ENCODE measurements at regions not wholly inside any gene's neighbourhood (a gene's known extent, or its start where the extent isn't known, plus 50 kb on each side); places are given as distances from the start of the nearest gene placed in this dataset.

GRCh38 chr15:36136049-36136448 lies 443.4 kb upstream of the CDIN1 start:
- no peaks in the 10 kb centered on the region for H3K9me3 ChIP-seq
- WGBS = 97% methylated on average over 2 of the region's 2 CpGs
- intact Hi-C loops (cut with DNase I) = no loop called here
- no peak for TF ChIP-seq EP300 (IDR thresholded peaks at IDR 0.05)
- no peak for TF ChIP-seq POLR2AphosphoS5 (IDR thresholded peaks at IDR 0.05)
- H3K4me3 ChIP-seq = no peak overlapping the region
- DNase-seq (ENCODE audit: extremely low spot score) = no peak
- no peaks in the 10 kb centered on the region for H3K4me1 ChIP-seq
- H3K27ac ChIP-seq (replicated peaks in 1 of 4) = no peak overlapping the region
- H3K36me3 ChIP-seq = no peaks in the 10 kb centered on the region
- no peaks in the 10 kb centered on the region for H3K27me3 ChIP-seq

- H3K36me3 ChIP-seq = no peaks in the 10 kb centered on the region
- no peak for DNase-seq (ENCODE audit: extremely low spot score)
- intact Hi-C loops (cut with DNase I) = no loop called here
- no peak overlapping the region for H3K4me3 ChIP-seq
- no peak for TF ChIP-seq EP300 (IDR thresholded peaks at IDR 0.05)
- TF ChIP-seq POLR2AphosphoS5 (IDR thresholded peaks at IDR 0.05) = no peak
- TF ChIP-seq CTCF (IDR thresholded peaks at IDR 0.05) = no peak
- no peak for TF ChIP-seq POLR2A (IDR thresholded peaks at IDR 0.05; ENCODE audit: low read depth)
- peaks cover 0 to 9% (median 4%) of the 10 kb centered on the region in 4 donors for H3K9me3 ChIP-seq
- H3K4me1 ChIP-seq = no peaks in the 10 kb centered on the region
- no peak overlapping the region for H3K27ac ChIP-seq (replicated peaks in 1 of 4)
- no peaks in the 10 kb centered on the region for H3K27me3 ChIP-seq
Measured at GRCh38 chr15:36152936-36153335, 426.5 kb upstream of the CDIN1 start.

- no peak for DNase-seq (ENCODE audit: extremely low spot score)
- no peak overlapping the region for H3K27ac ChIP-seq (replicated peaks in 1 of 4)
- H3K9me3 ChIP-seq = no peaks in the 10 kb centered on the region
- H3K4me1 ChIP-seq = no peaks in the 10 kb centered on the region
- no peaks in the 10 kb centered on the region for H3K27me3 ChIP-seq
- no peak for TF ChIP-seq CTCF (IDR thresholded peaks at IDR 0.05)
- peak; percentile 7 to 24 for TF ChIP-seq POLR2AphosphoS5 (IDR thresholded peaks at IDR 0.05)
- WGBS = 82% methylated on average over 1 of the region's 1 CpG
- H3K4me3 ChIP-seq = no peak overlapping the region
- intact Hi-C loops (cut with DNase I) = no loop called here
- H3K36me3 ChIP-seq = no peaks in the 10 kb centered on the region
Measured at GRCh38 chr15:36156879-36157427, 422.5 kb upstream of the CDIN1 start.

GRCh38 chr15:36160351-36160750 lies 419.1 kb upstream of the CDIN1 start:
- Histone ChIP-seq H3K27me3 (no peaks in the 10 kb centered on the region), H3K27ac (replicated peaks in 1 of 4) (no peak overlapping the region), H3K4me3 (no peak overlapping the region), H3K4me1 (no peaks in the 10 kb centered on the region), H3K9me3 (no peaks in the 10 kb centered on the region), H3K36me3 (no peaks in the 10 kb centered on the region)
- DNase-seq (ENCODE audit: extremely low spot score) = no peak
- WGBS = 90% methylated on average over 1 of the region's 1 CpG
- no peak for TF ChIP-seq POLR2AphosphoS5 (IDR thresholded peaks at IDR 0.05)
- TF ChIP-seq CTCF (IDR thresholded peaks at IDR 0.05) = no peak
- TF ChIP-seq EP300 (IDR thresholded peaks at IDR 0.05) = no peak
- no peak for TF ChIP-seq POLR2A (IDR thresholded peaks at IDR 0.05; ENCODE audit: low read depth)
- intact Hi-C loops (cut with DNase I) = no loop called here

GRCh38 chr15:36161108-36161507 lies 418.3 kb upstream of the CDIN1 start:
- TF ChIP-seq CTCF (IDR thresholded peaks at IDR 0.05) (no peak), POLR2AphosphoS5 (IDR thresholded peaks at IDR 0.05) (no peak), POLR2A (IDR thresholded peaks at IDR 0.05; ENCODE audit: low read depth) (no peak), EP300 (IDR thresholded peaks at IDR 0.05) (no peak)
- H3K27me3 ChIP-seq = no peaks in the 10 kb centered on the region
- DNase-seq (ENCODE audit: extremely low spot score) = no peak
- H3K4me1 ChIP-seq = no peaks in the 10 kb centered on the region
- H3K27ac ChIP-seq (replicated peaks in 1 of 4) = no peak overlapping the region
- no peaks in the 10 kb centered on the region for H3K36me3 ChIP-seq
- no peak overlapping the region for H3K4me3 ChIP-seq
- no peaks in the 10 kb centered on the region for H3K9me3 ChIP-seq
- intact Hi-C loops (cut with DNase I) = no loop called here

Measured in esophagus muscularis mucosa (tissue), 4 donors.